Peyer's patch (tissue), 4 donors: ENCODE measurements at regions not wholly inside any gene's neighbourhood (a gene's known extent, or its start where the extent isn't known, plus 50 kb on each side); places are given as distances from the start of the nearest gene placed in this dataset.

Experiments
- CTCF ChIP-seq, 6 experiments: fragments of 450-650 bp in 4 of 6; fragments of 200-600 bp in 2 of 6; sonication (generic) in 1 of 6; IDR thresholded peaks; one replicate each; pipeline ENCODE4 v1.5.1; 2017 to 2019; ENCODE audit warnings: antibody characterized with exemption in 6 of 6, mild to moderate bottlenecking in 3 of 6, moderate library complexity in 1 of 6
- POLR2A ChIP-seq, 2 donors: fragments of 450-650 bp; IDR thresholded peaks; one replicate each; pipeline ENCODE4 v1.5.1; 2017; ENCODE audit warnings: antibody characterized with exemption in 2 of 2, mild to moderate bottlenecking in 2 of 2, moderate library complexity in 2 of 2

GRCh38 chr2:175806125-175806490 is 196.0 kb downstream of the LNPK start:
- TF ChIP-seq CTCF (IDR thresholded peaks at IDR 0.05) (no peak), POLR2A (IDR thresholded peaks at IDR 0.05) (no peak)
